ENCODE measurements at regions not wholly inside any gene's neighbourhood (a gene's known extent, or its start where the extent isn't known, plus 50 kb on each side); places are given as distances from the start of the nearest gene placed in this dataset.

DNA sequence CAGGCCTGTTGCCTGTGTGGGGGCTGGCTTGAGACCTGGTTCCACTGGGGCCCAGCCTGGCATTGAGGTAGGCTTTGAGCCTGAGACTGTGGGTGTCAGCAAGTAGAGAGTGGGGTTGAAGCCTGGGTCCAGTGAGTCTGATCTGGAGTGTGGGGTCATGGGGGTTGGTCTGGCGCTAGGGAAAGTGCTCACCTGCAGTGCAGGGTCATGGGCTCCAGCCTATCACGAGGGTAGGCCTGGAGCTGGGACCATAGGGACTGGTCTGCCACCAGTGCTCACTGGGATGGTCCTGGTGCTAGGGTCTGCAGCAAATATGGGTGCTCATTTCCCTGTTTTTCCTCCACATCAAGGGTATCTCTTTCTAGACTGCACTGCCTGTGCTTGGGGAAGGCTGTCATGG lies 95.4 kb upstream of the KLF14 start:
- H3K4me3 ChIP-seq (ENCODE audit: low read depth, low read length): no peak overlapping the region
- in situ Hi-C loops (cut with HindIII; ENCODE audit: low sequenced_read_pairs): no loop called here
- DNase-seq (ENCODE audit: low read depth, low spot score): no peak
- no peak for TF ChIP-seq CTCF (IDR thresholded peaks at IDR 0.05; ENCODE audit: low read depth, low read length)

DNA sequence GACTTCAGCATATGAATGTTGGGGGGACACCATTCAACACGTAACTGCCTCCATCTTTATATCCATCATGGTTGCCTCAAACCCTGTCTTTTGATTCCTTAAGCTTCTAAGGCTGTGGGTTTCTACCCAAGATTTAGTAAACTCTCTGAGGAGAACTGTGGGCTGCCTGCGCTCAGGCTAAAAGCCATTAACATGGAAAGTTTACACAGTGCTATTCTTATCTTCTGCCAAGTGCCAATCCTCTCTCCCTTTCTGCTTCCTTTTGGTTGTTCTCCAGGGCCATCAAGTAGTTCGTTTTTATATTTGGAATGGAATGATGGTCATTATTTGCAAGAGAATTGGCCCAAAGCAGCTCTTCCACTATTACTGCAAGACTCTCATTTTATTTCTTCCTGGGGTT lies 97.3 kb upstream of the KLF14 start:
- no peak for DNase-seq (ENCODE audit: low read depth, low spot score)
- in situ Hi-C loops (cut with HindIII; ENCODE audit: low sequenced_read_pairs): no loop called here
- H3K4me3 ChIP-seq (ENCODE audit: low read depth, low read length): no peak overlapping the region
- no peak for TF ChIP-seq CTCF (IDR thresholded peaks at IDR 0.05; ENCODE audit: low read depth, low read length)

DNA sequence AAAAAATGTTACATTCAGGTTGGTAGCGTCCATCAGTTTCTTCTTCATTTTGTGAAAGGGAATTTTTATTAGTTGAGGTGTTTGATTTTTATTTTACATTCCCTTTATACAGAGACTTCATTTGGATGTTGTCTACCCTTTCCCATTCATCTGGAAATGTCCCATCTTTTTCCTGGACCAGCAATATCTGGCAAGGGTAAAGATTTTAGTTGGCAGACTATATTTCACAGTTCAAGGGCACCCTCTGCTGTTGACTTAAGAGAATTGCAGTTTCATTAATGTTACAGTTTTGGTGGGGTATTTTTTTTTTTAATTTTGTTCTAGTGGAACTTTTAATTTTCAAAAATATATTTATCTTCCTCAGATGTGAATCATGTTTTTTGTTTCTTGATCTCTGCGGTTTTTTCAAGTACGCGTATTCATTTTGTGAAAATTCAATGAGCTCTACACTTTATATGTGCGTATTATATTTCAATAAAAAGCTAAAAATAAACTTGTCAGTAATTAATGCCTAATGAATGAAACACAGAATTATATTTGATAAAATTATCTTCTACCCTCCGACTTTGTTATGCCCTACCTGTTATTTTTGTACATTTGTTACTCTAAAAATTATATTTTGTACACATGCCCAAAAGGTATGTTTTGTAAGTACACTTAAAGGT lies 97.9 kb upstream of the KLF14 start:
- in situ Hi-C loops (cut with HindIII; ENCODE audit: low sequenced_read_pairs): no loop called here
- TF ChIP-seq CTCF (IDR thresholded peaks at IDR 0.05; ENCODE audit: low read depth, low read length): peak; percentile 62
- peak; percentile 50 for DNase-seq (ENCODE audit: low read depth, low spot score)
- no peak overlapping the region for H3K4me3 ChIP-seq (ENCODE audit: low read depth, low read length)

DNA sequence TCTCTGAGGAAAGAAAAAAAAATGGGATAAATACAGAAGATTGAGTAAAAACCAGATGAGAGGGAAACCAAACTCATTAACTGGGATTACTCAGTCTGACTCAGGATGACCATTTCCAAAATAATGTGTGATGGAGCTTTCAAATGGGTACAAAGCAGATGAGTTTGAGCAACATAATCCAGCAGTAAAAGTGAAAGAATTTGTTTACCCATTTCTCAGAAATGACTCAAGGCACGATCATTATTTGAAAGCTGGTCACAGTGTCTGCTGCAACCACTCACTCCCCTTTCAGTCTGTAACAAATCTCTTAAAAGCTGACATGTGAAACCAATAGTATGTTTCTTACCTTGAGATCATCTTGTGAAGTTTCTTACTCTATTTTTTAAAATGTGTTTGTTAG lies 104.7 kb upstream of the KLF14 start:
- peak; percentile 93 for DNase-seq (ENCODE audit: low read depth, low spot score)
- TF ChIP-seq CTCF (IDR thresholded peaks at IDR 0.05; ENCODE audit: low read depth, low read length): no peak
- in situ Hi-C loops (cut with HindIII; ENCODE audit: low sequenced_read_pairs): no loop called here
- no peak overlapping the region for H3K4me3 ChIP-seq (ENCODE audit: low read depth, low read length)

DNA sequence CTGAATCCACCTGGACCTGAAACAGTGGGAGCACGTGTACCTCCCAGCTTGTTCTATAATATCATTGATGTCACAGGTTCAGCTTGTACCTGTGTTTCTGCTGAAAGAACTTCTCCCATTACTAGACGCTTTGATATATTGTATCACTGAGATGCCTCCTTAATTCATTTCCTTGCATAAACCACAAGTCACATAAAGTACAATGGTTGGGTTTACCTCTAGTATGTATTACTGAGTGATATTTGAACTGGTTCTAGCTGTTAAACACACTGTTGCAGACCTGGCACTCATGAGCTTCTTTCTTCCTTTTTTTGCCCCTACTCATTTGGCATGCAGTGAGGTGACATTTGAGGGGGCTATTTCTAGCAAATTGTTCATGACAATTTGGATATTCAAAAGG lies 106.6 kb upstream of the KLF14 start:
- in situ Hi-C loops (cut with HindIII; ENCODE audit: low sequenced_read_pairs): no loop called here
- DNase-seq (ENCODE audit: low read depth, low spot score): no peak
- TF ChIP-seq CTCF (IDR thresholded peaks at IDR 0.05; ENCODE audit: low read depth, low read length): no peak
- no peak overlapping the region for H3K4me3 ChIP-seq (ENCODE audit: low read depth, low read length)

DNA sequence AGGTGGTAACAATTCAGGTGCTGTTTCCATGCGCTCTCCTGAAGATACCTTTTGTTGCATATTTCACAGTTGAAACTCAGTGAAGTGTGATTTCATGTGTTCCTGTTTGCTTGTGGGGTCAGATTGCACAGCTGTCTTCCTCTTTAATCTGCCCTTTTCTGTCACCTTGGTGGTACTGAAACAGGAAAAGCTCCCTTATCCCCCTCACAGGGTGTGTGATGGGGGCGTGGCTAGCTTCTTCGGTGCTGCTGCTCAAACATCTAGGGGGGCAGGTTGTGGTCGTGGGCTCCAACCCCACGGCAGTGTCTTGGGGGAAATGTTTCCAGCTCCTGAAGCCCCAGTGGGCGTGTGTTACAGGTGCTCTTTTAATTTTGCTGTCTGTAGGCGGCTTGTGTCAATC lies 107.4 kb upstream of the KLF14 start:
- no peak overlapping the region for H3K4me3 ChIP-seq (ENCODE audit: low read depth, low read length)
- no peak for DNase-seq (ENCODE audit: low read depth, low spot score)
- in situ Hi-C loops (cut with HindIII; ENCODE audit: low sequenced_read_pairs): no loop called here
- no peak for TF ChIP-seq CTCF (IDR thresholded peaks at IDR 0.05; ENCODE audit: low read depth, low read length)

- no peak overlapping the region for H3K4me3 ChIP-seq (ENCODE audit: low read depth, low read length)
- TF ChIP-seq CTCF (IDR thresholded peaks at IDR 0.05; ENCODE audit: low read depth, low read length): no peak
- DNase-seq (ENCODE audit: low read depth, low spot score): no peak
- in situ Hi-C loops (cut with HindIII; ENCODE audit: low sequenced_read_pairs): no loop called here
Observed at GRCh38 chr7:130843703-130844102, 109.7 kb upstream of the KLF14 start.
